ENCODE measurements at regions not wholly inside any gene's neighbourhood (a gene's known extent, or its start where the extent isn't known, plus 50 kb on each side); places are given as distances from the start of the nearest gene placed in this dataset.

GRCh38 chr4:108270466-108271450 is 102.0 kb upstream of the LEF1 start:
- no peak for DNase-seq (ENCODE audit: extremely low spot score)
- TF ChIP-seq EP300 (IDR thresholded peaks at IDR 0.05) = no peak
- Histone ChIP-seq H3K36me3 (no peaks in the 10 kb centered on the region), H3K27ac (replicated peaks in 1 of 4) (no peak overlapping the region), H3K4me3 (no peak overlapping the region), H3K9me3 (no peaks in the 10 kb centered on the region), H3K27me3 (no peaks in the 10 kb centered on the region), H3K4me1 (no peaks in the 10 kb centered on the region)
- WGBS = 50% methylated on average over 6 of the region's 6 CpGs
- intact Hi-C loops (cut with DNase I) = no loop called here

DNA sequence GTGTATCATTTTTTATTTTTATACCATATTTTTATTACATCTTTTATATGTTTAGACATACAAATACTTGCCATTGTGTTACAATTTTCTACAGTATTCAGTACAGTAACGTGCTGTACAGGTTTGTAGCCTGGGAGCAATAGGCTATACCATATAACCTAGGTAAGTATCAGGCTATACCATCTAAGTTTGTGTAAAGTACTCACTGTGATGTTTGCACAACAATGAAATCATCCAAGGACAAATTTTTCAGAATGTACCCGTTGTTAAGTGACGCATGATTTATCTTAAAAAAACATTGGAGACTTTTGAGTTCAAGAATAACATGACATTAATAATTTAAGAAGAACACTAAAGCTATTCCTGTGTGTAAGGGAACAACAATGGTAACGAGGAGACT is 96.0 kb upstream of the LEF1 start:
- no peak for DNase-seq (ENCODE audit: extremely low spot score)
- 82% methylated on average over 4 of the region's 4 CpGs for WGBS
- no peak overlapping the region for H3K27ac ChIP-seq (replicated peaks in 1 of 4)
- no peaks in the 10 kb centered on the region for H3K9me3 ChIP-seq
- H3K4me3 ChIP-seq = no peak overlapping the region
- H3K27me3 ChIP-seq = peaks cover 0 to 6% (median 0%) of the 10 kb centered on the region in 4 donors
- no peaks in the 10 kb centered on the region for H3K36me3 ChIP-seq
- intact Hi-C loops (cut with DNase I) = no loop called here
- no peaks in the 10 kb centered on the region for H3K4me1 ChIP-seq
- TF ChIP-seq EP300 (IDR thresholded peaks at IDR 0.05) (no peak), POLR2A (IDR thresholded peaks at IDR 0.05; ENCODE audit: low read depth) (no peak), CTCF (IDR thresholded peaks at IDR 0.05) (no peak), POLR2AphosphoS5 (IDR thresholded peaks at IDR 0.05) (no peak)

DNA sequence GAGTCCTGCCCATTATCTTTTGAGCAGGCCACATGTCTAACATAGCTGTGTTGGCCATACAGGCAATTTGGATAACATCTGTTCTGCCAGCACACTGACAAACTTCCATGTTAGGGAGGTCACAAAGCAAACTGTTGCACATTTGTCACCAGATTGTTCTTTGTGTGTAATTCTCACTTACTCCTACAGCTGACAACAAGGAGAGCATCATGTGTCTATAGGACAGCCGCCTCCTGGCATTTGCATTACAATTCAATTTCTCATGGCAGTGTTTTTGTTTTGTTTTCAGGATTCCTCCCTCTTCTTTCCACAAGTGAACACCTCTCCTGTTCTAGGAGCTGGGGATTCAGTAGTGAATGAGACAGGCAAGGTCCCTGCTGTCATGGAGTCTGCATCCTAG is 94.3 kb upstream of the LEF1 start:
- 74% methylated on average over 1 of the region's 1 CpG for WGBS

DNA sequence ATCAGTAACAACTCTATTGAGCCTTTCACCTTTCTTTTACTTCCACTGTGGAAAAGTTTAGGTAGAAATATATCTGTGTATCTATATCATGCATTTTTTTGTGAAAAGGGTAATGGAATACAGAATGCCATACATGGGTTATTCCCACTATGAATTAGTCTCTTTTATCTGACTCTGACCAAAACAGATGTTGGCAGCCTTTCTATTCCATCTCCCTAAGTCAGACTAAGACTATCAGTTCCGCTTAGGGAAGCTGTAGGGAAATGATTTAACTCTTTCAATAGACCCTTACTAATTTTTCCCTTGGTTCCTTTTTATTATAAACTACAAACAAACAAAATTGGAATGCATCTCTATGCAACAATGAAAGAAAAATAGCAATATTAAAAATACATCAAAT is 92.3 kb upstream of the LEF1 start:
- H3K27ac ChIP-seq (replicated peaks in 1 of 4) = no peak overlapping the region
- TF ChIP-seq POLR2AphosphoS5 (IDR thresholded peaks at IDR 0.05) (no peak), EP300 (IDR thresholded peaks at IDR 0.05) (no peak), CTCF (IDR thresholded peaks at IDR 0.05) (no peak), POLR2A (IDR thresholded peaks at IDR 0.05; ENCODE audit: low read depth) (no peak)
- no peaks in the 10 kb centered on the region for H3K36me3 ChIP-seq
- no peak overlapping the region for H3K4me3 ChIP-seq
- H3K9me3 ChIP-seq = no peaks in the 10 kb centered on the region
- intact Hi-C loops (cut with DNase I) = no loop called here
- peaks cover 0 to 6% (median 0%) of the 10 kb centered on the region in 4 donors for H3K27me3 ChIP-seq
- 32% methylated on average over 1 of the region's 1 CpG for WGBS
- H3K4me1 ChIP-seq = no peaks in the 10 kb centered on the region
- DNase-seq (ENCODE audit: extremely low spot score) = no peak

More for the DNA sequence above, 94.3 kb upstream of the LEF1 start:
- Histone ChIP-seq H3K36me3 (no peaks in the 10 kb centered on the region), H3K4me1 (no peaks in the 10 kb centered on the region), H3K27me3 (peaks cover 0 to 6% (median 0%) of the 10 kb centered on the region in 4 donors), H3K4me3 (no peak overlapping the region), H3K27ac (replicated peaks in 1 of 4) (no peak overlapping the region), H3K9me3 (no peaks in the 10 kb centered on the region)
- intact Hi-C loops (cut with DNase I) = no loop called here
- TF ChIP-seq POLR2AphosphoS5 (IDR thresholded peaks at IDR 0.05) (no peak), POLR2A (IDR thresholded peaks at IDR 0.05; ENCODE audit: low read depth) (no peak), CTCF (IDR thresholded peaks at IDR 0.05) (no peak), EP300 (IDR thresholded peaks at IDR 0.05) (no peak)
- DNase-seq (ENCODE audit: extremely low spot score) = no peak

DNA sequence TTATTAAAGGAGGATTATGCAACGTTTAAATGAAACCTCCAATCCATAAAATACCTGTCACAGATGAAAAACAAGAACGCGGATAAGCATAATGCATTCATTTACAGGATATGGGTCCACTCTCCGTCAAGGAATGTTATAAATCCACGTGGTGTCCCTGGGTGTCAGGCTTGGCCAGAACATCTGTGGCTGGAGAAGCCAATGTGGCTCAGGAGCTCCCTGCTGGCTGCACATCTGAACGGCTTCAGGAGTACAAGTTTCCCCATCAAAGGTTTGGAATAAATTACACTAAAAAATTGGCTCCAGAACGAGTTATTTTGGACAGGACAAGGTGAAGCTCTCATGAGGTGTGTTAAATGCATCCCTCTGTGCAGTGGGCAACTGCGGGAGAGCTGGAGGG is 87.8 kb upstream of the LEF1 start:
- no peak overlapping the region for H3K27ac ChIP-seq (replicated peaks in 1 of 4)

More for the DNA sequence above, 87.8 kb upstream of the LEF1 start:
- DNase-seq (ENCODE audit: extremely low spot score) = no peak
- Histone ChIP-seq H3K9me3 (no peaks in the 10 kb centered on the region), H3K36me3 (no peaks in the 10 kb centered on the region), H3K4me1 (no peaks in the 10 kb centered on the region), H3K4me3 (no peak overlapping the region), H3K27me3 (no peaks in the 10 kb centered on the region)
- no peak for TF ChIP-seq EP300 (IDR thresholded peaks at IDR 0.05)
- intact Hi-C loops (cut with DNase I) = no loop called here
- 63% methylated on average over 8 of the region's 8 CpGs for WGBS

Data from esophagus muscularis mucosa (tissue), 4 donors.